DOHH2 (cell line): ENCODE measurements at regions not wholly inside any gene's neighbourhood (a gene's known extent, or its start where the extent isn't known, plus 50 kb on each side); places are given as distances from the start of the nearest gene placed in this dataset.

Experiments used
- H3F3A ChIP-seq: fragments of 200-600 bp; sonication (generic), shearing (Covaris generic); 2 replicates; pipeline ENCODE4 v1.6.0; 2016; ENCODE audit warnings: antibody characterized with exemption, mild to moderate bottlenecking; ENCODE audit not compliant: control insufficient read depth, insufficient read depth
- H3K27ac ChIP-seq: fragments of 200-600 bp; sonication (generic); 2 replicates; pipeline ENCODE4 v1.5.1; 2014; ENCODE audit warnings: low read depth, mild to moderate bottlenecking, low read length, moderate library complexity
- H3K27me3 ChIP-seq: fragments of 200-600 bp; sonication (generic); 2 replicates; pipeline ENCODE4 v1.6.1; 2014; ENCODE audit warnings: mild to moderate bottlenecking, low read length, mixed read lengths; ENCODE audit not compliant: control insufficient read depth
- H3K36me3 ChIP-seq: fragments of 200-600 bp; sonication (generic); 2 replicates; pipeline ENCODE4 v1.6.1; 2014; ENCODE audit warnings: mild to moderate bottlenecking, low read length, moderate library complexity, mixed read lengths; ENCODE audit not compliant: control insufficient read depth
- H3K4me1 ChIP-seq: fragments of 200-600 bp; sonication (generic); 2 replicates; pipeline ENCODE4 v1.6.1; 2014; ENCODE audit warnings: mild to moderate bottlenecking, low read length, mixed read lengths; ENCODE audit not compliant: control insufficient read depth
- H3K4me2 ChIP-seq: fragments of 200-600 bp; sonication (generic); 2 replicates; pipeline ENCODE4 v1.6.0; 2014; ENCODE audit warnings: mild to moderate bottlenecking, low read length, moderate library complexity
- H3K4me3 ChIP-seq: fragments of 200-600 bp; sonication (generic); 2 replicates; pipeline ENCODE4 v1.5.1; 2014; ENCODE audit warnings: mild to moderate bottlenecking, low read length, mixed read lengths
- H3K79me2 ChIP-seq: fragments of 200-600 bp; sonication (generic); 2 replicates; pipeline ENCODE4 v1.6.1; 2014; ENCODE audit warnings: mild to moderate bottlenecking, low read length, mixed read lengths; ENCODE audit not compliant: control insufficient read depth
- H3K9me2 ChIP-seq: fragments of 200-600 bp; sonication (generic); replicated peaks from 2 replicates; pipeline ENCODE4 v1.6.1; 2014; ENCODE audit warnings: mild to moderate bottlenecking, low read length, mixed read lengths; ENCODE audit not compliant: control insufficient read depth
- H3K9me3 ChIP-seq: fragments of 200-600 bp; sonication (generic); 2 replicates; pipeline ENCODE4 v1.6.1; 2014; ENCODE audit warnings: antibody characterized with exemption, low read length, mixed read lengths; ENCODE audit not compliant: control insufficient read depth, insufficient read depth
- H4K20me1 ChIP-seq: fragments of 200-600 bp; sonication (generic); 2 replicates; pipeline ENCODE4 v1.6.0; 2014; ENCODE audit warnings: low read depth, mild to moderate bottlenecking, antibody characterized with exemption, low read length, moderate library complexity; ENCODE audit not compliant: control insufficient read depth, insufficient read depth
- EZH2phosphoT487 ChIP-seq: fragments of 200-600 bp; sonication (generic); IDR thresholded peaks from 2 replicates; pipeline ENCODE4 v1.6.1; 2017; ENCODE audit warnings: borderline replicate concordance, mild to moderate bottlenecking, antibody characterized with exemption, low read length, moderate library complexity, mixed read lengths
- TF ChIP-seq, protein P1 (sequence below): fragments of 200-600 bp; sonication (generic); IDR thresholded peaks from one replicate; pipeline ENCODE4 v1.5.1; 2014; ENCODE audit warnings: antibody characterized with exemption, mild to moderate bottlenecking, low read depth, low read length; ENCODE audit not compliant: poor library complexity, severe bottlenecking

DNA sequence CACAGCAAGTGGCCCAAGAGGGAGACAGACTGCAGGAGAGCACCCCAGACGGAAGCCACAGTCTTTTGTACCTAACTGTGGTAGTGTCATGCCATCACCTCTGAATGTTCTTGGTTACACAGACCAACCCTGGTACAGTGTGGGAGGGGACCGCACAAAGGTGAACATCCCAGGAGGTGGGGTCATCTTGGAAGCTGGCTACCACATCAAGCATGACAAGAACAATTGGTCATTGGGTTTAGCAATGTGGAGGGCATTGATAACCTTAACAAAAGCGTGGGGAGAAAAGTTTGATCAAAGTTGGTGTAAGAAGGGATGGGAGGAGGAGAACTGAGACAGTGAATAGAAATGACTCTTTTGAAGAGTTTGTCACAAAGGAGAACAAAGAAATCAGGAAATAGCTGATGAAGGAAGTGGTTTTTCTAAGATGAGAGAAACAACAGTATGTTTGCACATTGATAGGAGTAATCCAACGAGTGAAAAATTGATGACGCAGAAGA is 87.1 kb upstream of the CACNA1E start:
- no peak for TF ChIP-seq EZH2phosphoT487
- TF ChIP-seq, protein P1, sequence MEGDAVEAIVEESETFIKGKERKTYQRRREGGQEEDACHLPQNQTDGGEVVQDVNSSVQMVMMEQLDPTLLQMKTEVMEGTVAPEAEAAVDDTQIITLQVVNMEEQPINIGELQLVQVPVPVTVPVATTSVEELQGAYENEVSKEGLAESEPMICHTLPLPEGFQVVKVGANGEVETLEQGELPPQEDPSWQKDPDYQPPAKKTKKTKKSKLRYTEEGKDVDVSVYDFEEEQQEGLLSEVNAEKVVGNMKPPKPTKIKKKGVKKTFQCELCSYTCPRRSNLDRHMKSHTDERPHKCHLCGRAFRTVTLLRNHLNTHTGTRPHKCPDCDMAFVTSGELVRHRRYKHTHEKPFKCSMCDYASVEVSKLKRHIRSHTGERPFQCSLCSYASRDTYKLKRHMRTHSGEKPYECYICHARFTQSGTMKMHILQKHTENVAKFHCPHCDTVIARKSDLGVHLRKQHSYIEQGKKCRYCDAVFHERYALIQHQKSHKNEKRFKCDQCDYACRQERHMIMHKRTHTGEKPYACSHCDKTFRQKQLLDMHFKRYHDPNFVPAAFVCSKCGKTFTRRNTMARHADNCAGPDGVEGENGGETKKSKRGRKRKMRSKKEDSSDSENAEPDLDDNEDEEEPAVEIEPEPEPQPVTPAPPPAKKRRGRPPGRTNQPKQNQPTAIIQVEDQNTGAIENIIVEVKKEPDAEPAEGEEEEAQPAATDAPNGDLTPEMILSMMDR, result no peak
- no peaks in the 10 kb centered on the region for H3K9me3 ChIP-seq
- no peaks in the 10 kb centered on the region for H3K4me1 ChIP-seq
- H3K27ac ChIP-seq, result no peak overlapping the region
- no peaks in the 10 kb centered on the region for H3K36me3 ChIP-seq
- H3K4me3 ChIP-seq, result no peak overlapping the region
- H3K79me2 ChIP-seq, result no peaks in the 10 kb centered on the region
- no peaks in the 10 kb centered on the region for H4K20me1 ChIP-seq
- H3K4me2 ChIP-seq, result no peak overlapping the region
- H3K27me3 ChIP-seq, result peaks cover 7% of the 10 kb centered on the region
- H3K9me2 ChIP-seq, result no peaks in the 10 kb centered on the region
- no peaks in the 10 kb centered on the region for H3F3A ChIP-seq

DNA sequence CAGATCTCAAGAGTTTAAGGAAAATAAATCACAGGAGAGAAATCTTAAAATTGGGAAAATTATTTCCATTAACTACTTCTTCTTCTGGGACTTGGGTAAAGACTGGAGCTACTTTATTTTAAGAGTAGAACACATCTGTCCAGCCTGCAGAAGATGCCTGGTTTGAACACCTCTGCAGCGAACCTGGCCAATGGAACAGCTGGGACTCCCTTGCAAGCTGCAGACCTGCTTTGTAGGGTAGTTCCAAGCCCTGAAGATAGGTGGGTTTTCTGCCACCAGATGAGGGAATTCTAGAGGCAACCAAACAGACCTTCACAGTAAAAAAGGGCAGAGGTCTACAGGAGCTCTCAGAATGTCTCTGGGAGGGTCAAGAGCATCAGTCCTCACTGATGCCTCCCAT is 86.5 kb upstream of the CACNA1E start:
- Histone ChIP-seq H3K4me3 (no peak overlapping the region), H3K4me2 (no peak overlapping the region), H3K79me2 (no peaks in the 10 kb centered on the region), H4K20me1 (no peaks in the 10 kb centered on the region), H3K27me3 (peaks cover 7% of the 10 kb centered on the region), H3K27ac (no peak overlapping the region), H3K9me2 (no peaks in the 10 kb centered on the region), H3F3A (no peaks in the 10 kb centered on the region), H3K4me1 (no peaks in the 10 kb centered on the region), H3K36me3 (no peaks in the 10 kb centered on the region), H3K9me3 (no peaks in the 10 kb centered on the region)
- TF ChIP-seq EZH2phosphoT487, result no peak
- TF ChIP-seq, protein P1, result no peak

DNA sequence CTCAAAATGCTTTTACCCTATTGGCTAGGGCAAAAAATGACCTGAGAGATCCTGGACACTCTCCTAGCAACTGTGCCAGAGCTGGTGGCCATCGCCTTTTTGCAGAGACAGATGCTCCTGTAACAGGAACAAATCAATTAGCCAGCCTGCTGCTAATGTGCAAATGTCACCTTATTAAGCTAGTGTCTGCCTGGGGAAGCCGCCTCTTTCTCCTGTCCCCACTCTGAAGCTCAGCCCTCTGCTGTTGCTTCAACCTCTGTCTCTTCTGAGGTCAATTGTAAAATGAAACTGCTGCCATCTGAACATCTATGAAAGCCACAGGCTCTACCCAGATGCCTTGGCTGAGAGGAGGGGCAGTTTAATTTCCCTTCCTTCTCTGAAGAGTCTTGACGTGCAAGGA is 85.5 kb upstream of the CACNA1E start:
- no peaks in the 10 kb centered on the region for H3K9me2 ChIP-seq
- H3K36me3 ChIP-seq, result no peaks in the 10 kb centered on the region
- no peak overlapping the region for H3K27ac ChIP-seq
- H3K27me3 ChIP-seq, result peaks cover 3% of the 10 kb centered on the region; the same call in 1 of the 2 replicates
- no peaks in the 10 kb centered on the region for H4K20me1 ChIP-seq
- no peaks in the 10 kb centered on the region for H3K9me3 ChIP-seq
- no peak overlapping the region for H3K4me3 ChIP-seq
- no peak for TF ChIP-seq EZH2phosphoT487
- TF ChIP-seq, protein P1, result no peak
- H3K79me2 ChIP-seq, result no peaks in the 10 kb centered on the region
- H3K4me1 ChIP-seq, result no peaks in the 10 kb centered on the region
- no peaks in the 10 kb centered on the region for H3F3A ChIP-seq
- no peak overlapping the region for H3K4me2 ChIP-seq

DNA sequence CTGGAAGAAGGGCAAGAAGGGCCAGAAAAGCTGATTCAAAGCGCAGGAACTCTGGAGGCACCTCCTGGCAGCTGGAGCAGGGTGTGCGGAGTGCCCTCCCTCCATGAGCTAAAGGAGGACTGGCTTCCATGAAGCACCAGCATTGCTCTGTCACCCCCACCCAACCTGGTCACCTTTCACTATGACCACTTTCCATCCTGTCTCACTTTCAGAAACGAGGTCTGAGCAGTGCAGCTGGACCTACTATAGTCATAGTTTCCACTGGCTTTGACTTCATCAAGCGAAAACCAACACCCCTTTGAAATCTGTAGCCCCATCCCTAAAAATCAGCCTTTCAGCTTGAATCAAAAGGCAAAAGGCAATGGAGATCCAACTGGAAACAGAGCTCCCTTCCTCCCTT is 84.8 kb upstream of the CACNA1E start:
- Histone ChIP-seq H3K79me2 (no peaks in the 10 kb centered on the region), H3K4me2 (no peak overlapping the region), H3K9me2 (no peaks in the 10 kb centered on the region), H3F3A (no peaks in the 10 kb centered on the region), H3K27ac (no peak overlapping the region), H3K9me3 (no peaks in the 10 kb centered on the region), H3K4me1 (no peaks in the 10 kb centered on the region), H3K27me3 (peaks cover 3% of the 10 kb centered on the region; the same call in 1 of the 2 replicates), H3K36me3 (no peaks in the 10 kb centered on the region), H3K4me3 (no peak overlapping the region), H4K20me1 (no peaks in the 10 kb centered on the region)
- TF ChIP-seq, protein P1, result no peak
- TF ChIP-seq EZH2phosphoT487, result no peak
